ENCODE measurements at regions not wholly inside any gene's neighbourhood (a gene's known extent, or its start where the extent isn't known, plus 50 kb on each side); places are given as distances from the start of the nearest gene placed in this dataset.
"Not testable (repeated sequence)": the region's sequence is repeated elsewhere in the genome, so short reads cannot be mapped to it uniquely, and the experiment has no call there.

DNA sequence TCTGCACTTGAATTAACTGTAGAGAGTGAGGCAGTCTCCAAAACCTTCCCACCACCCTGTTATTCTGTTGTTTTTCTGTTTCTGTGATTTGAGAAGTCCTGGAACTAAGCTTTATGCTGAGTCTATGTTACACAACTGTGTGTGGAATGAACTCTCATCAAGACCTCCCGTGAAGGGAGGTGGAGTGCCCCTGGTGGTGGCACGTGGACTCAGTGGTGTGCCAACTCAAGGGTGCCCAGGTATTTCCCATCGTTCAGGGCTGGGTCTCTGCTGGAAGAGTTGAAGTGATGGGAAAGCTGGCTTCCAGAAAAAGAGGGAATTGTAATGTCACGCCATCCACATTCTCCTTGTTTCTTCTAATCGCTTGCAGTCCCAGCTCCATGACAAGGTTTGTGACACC, 374.2 kb downstream of the SMOC2 start:
- no peak for FAIRE-seq

DNA sequence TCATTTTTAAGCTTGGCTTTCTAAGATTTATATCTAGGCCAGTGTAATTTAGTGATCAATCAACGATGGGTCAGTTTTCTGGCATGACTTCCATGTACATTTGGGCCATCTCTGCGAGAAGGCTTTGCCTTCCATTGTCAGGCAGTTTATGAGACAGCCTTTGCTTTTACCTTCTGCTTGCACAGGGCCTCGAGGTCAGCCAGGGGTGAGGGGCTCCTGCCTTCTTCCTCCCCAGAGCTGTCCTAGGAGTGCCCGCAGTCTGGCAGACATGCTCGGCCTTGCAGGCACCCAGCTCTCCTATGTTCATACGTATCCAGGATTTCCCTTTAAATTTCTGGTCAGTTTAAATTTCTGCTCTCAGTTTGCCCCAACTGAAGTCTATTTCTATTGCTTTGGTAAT, 367.2 kb downstream of the SMOC2 start:
- no peak for FAIRE-seq

- no peak for FAIRE-seq
Measured at GRCh38 chr6:168804331-168804730, 363.3 kb downstream of the SMOC2 start.

DNA sequence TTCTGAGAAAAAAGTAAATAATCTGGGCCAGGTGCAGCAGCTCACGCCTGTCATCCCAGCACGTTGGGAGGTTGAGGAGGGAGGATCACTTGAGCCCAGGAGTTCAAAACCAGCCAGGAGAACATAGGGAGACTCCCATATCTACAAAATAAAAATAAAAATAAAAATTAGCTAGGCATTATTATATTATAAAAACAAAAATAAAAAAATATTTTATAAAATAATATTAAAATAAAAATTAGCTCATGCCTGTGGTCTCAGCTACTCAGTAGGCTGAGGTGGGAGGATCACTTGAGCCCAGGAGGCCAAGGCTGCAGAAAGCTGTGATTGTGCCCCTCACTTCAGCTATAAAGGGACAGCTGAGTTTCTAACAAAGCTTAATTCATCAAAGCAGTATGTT, 362.9 kb downstream of the SMOC2 start:
- FAIRE-seq: no peak

- FAIRE-seq: no peak
Measured at GRCh38 chr6:168799067-168799466, 358.1 kb downstream of the SMOC2 start.

DNA sequence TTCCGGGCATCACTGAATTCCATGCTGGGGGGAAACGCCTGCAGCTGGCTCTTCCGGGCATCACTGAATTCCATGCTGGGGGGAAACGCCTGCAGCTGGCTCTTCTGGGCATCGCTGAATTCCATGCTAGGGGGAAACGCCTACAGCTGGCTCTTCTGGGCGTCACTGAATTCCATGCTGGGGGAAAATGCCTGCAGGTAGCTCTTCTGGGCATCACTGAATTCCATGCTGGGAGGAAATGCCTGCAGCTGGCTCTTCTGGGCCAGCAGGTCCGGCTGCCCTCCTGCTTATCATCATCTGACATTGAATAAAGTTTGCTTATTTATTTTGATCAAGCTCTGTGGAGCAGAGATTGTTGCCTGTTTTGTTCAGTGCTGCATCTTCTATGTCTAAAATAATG, 355.1 kb downstream of the SMOC2 start:
- no peak for FAIRE-seq

DNA sequence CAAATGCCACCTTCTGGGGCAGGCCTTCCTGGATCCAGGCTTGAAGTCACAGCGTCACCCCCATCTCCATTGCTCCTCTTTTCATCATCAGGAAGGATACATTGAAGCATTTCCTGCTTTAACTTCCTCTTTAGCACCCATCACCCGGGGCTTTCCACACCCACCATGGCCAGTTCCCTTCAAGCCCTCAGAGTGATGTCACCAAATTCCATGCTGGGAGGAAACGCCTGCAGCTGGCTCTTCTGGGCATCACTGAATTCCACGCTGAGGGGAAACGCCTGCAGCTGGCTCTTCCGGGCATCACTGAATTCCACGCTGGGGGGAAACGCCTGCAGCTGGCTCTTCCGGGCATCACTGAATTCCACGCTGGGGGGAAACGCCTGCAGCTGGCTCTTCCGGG, 354.6 kb downstream of the SMOC2 start:
- FAIRE-seq: not testable (repeated sequence)

DNA sequence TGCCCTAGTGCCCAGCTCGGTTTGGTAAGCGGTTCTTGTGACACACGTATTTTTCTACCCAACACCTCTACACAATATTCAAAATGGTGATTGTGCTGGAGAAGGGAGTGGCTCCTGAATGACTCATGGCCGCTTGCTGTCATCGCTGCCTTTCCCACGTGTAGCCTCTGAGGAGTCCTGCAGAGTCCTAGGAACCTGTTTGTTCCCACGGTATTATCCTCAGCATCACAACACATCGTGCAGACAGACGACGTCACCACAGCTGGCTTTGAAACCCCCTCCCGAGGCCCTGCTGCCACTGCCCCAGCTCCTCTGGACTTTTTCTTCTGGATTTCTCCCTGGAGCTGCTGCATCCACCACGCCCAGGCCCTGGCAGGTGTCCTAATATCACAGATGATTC, 353.5 kb downstream of the SMOC2 start:
- FAIRE-seq: no peak

DNA sequence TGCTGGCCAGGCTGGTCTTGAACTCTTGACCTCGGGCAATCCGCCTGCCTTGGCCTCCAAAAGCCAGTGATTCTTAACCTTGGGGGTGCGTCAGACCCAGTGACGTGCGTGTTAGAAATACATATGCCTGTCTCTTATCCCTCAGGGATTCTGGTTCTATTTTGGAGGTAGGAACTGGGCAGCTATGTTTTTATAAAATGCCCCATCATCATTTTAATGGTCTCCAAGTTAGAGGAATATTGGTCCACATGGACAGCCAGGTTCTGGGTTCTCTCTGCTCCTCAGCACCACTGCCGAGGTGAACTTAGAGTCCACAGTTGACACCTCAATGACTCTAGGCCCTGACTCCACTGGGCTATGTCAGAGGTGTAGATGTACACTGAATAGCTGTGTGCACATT, 352.7 kb downstream of the SMOC2 start:
- FAIRE-seq: no peak

DNA sequence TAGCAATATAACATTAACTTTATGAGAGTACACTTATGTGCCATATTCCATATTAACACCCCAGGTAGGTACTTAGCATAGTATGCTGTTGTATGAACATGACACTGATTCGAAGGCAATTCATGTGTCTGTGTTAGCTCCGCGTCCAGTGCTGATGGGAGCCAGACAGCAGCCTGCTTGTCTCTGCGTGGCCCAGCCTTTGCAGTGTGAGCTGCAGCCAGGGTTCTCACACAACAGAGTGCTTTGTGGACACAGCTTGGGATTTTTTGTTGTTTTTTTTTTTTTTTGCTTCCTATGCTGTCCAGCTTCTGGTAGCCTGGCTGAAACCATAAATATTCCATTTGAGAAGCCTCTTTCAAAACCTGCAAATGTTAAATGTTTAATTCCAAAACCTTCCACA, 350.9 kb downstream of the SMOC2 start:
- no peak for FAIRE-seq

- no peak for FAIRE-seq
Measured at GRCh38 chr6:168789699-168790098, 348.7 kb downstream of the SMOC2 start.

- FAIRE-seq: no peak
Measured at GRCh38 chr6:168785720-168786511, 344.9 kb downstream of the SMOC2 start.

DNA sequence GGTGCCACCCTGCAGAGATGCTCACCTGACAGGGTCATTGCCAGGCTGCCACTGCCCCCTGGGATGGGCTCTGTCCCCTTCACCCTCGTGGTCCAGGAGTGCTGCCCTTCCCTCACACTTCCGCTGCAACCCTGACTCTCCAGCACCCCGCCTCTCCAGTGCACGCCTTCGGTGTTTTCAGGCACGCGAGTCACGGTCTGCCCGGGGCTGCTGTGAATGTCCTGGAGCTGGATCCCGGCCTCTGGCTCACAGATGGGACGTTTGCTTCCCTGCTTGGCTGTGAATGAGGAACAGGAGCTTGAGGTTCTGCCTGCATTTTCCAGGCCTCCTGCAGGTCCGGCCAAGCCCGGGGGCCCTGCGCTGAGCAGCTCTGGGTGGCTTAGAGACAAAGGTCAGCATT, 343.4 kb downstream of the SMOC2 start:
- no peak for FAIRE-seq

GRCh38 chr6:168783720-168784119, 342.7 kb downstream of the SMOC2 start:
- FAIRE-seq: no peak

DNA sequence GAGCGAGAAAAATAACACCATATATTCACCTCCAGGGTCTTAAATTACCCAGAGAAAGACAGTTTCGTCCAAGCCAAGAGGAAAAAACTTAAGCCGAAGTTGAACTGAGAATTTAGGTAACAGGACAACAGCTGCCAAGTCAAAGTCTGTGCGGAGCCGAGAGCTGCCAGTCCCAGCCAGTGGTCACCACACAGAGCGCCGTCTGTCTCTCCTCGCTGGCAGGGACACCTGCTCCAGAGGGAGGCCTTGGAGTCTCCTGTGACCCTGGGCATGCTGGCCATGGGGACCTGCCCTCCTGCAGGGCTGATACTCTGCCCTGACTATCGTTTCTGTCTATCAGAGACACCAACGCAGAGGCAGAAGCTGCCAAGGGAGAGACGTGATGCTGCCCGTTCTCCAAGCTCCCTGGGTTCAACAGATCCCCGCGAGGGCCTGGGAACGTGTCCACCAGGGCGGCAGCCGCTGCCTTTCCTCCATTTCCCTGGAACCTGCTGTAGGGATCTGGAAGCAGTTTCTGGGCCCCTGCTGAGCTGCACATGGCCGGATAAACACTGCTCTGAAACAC, 341.3 kb downstream of the SMOC2 start:
- FAIRE-seq: no peak

- FAIRE-seq: no peak
Measured at GRCh38 chr6:168778201-168778600, 337.2 kb downstream of the SMOC2 start.

DNA sequence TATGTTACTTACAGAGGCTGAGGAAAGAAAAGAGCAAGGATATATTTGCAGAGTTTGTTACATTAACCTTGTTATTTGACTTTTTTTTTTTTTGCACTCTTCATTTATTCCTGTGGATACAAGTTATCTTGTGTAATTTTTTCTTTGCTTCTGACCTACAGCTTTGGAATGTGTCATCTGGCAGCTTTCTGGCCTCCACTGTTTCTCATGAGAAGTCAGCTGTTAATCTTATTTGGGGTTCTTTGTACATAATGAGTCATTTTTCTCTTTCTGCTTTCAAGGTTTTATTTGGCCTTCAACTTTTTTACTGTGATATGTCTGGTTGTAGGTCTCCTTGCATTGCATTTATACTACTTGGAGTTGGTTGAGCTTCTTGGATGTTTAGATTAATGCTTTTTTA, 333.4 kb downstream of the SMOC2 start:
- no peak for FAIRE-seq

DNA sequence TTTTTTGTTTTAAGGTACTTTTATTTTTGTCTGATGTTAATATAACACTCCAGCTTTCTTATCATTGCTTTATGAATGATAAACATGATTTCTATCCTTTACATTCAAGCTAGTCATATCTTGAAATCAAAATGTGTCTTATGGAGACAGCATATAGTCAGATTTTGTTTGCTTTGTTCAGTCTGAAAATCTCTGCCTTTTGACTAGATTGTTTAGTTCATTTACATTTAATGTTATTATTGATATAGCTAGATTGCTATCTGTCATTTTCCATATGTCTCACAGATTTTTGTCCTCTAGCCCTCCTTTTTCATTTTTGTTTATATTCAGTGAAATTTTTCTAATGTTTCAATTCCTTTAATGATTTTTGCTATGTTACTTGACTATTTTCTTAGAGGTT, 332.8 kb downstream of the SMOC2 start:
- no peak for FAIRE-seq

DNA sequence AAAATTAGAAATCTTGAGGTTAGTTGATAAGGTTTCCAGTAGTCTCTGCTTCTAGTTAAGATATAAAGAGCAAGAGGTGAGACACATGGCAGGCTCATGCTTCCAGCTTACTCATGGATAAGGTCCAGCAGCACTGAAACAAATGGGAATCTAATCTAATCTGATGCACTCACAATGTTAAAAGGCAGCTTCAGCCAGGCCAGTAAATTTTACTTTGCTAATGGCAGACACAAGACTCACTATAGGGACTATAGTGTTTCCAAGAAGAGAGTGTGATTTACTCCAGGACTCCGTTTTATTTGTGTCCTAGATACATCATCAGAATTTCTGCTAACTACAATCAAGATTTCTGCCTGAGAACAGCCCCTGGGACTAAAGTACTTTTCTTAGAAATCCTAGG, 324.8 kb downstream of the SMOC2 start:
- FAIRE-seq: no peak

GRCh38 chr6:168756009-168756634, 315.1 kb downstream of the SMOC2 start:
- FAIRE-seq: no peak

DNA sequence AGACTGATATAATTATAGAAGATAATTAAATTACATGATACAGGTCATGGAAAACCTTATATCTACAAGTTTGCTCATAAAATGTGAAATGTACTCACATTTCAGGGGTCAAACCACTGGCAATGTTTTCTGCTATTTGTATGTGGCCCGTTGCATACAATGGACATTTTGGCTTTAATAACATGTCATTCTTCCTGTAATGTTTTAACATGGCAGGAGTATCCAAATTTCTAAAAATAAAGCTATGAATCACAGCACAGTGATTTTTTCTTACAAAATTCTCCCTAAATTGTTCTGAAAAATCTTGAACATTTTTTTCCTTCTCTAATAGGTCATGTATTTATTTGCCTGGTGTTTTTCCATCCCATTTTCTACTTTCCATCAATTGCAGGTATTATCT, 305.7 kb downstream of the SMOC2 start:
- FAIRE-seq: no peak

- no peak for FAIRE-seq
Measured at GRCh38 chr6:168746013-168746412, 305.0 kb downstream of the SMOC2 start.

GRCh38 chr6:168744861-168745260, 303.9 kb downstream of the SMOC2 start:
- no peak for FAIRE-seq

All from colon (tissue), 2 donors.